SK-MEL-5 (cell line): ENCODE measurements at regions not wholly inside any gene's neighbourhood (a gene's known extent, or its start where the extent isn't known, plus 50 kb on each side); places are given as distances from the start of the nearest gene placed in this dataset.

Experiments
- DNase-seq: peaks from one replicate; pipeline ENCODE4 v3.0.0-alpha.2; 2016; ENCODE audit warnings: low read depth, low spot score
- in situ Hi-C: cut with HindIII; loops from 2 replicates; pipeline ENCODE4 v1.10.0; 2016; ENCODE audit warnings: low sequenced_read_pairs, high pct_unique_total_duplicates, low pct_unique_long_range_greater_than_20kb

GRCh38 chr3:170764017-170764416 lies 106.0 kb downstream of the RPL22L1 start:
- in situ Hi-C loops, result no loop called here

GRCh38 chr3:170762064-170762463 lies 107.9 kb downstream of the RPL22L1 start:
- in situ Hi-C loops, result no loop called here
- DNase-seq, result no peak

More at GRCh38 chr3:170764017-170764416, 106.0 kb downstream of the RPL22L1 start:
- no peak for DNase-seq

- in situ Hi-C loops, result no loop called here
Observed at GRCh38 chr3:170761103-170761502, 108.9 kb downstream of the RPL22L1 start.

GRCh38 chr3:170760174-170760526 lies 109.8 kb downstream of the RPL22L1 start:
- DNase-seq, result peak; percentile 44
- in situ Hi-C loops, result no loop called here

More at GRCh38 chr3:170761103-170761502, 108.9 kb downstream of the RPL22L1 start:
- no peak for DNase-seq

GRCh38 chr3:170759511-170760173 lies 110.4 kb downstream of the RPL22L1 start:
- in situ Hi-C loops, result no loop called here
- DNase-seq, result no peak

GRCh38 chr3:170757038-170757437 lies 113.0 kb downstream of the RPL22L1 start:
- DNase-seq, result no peak
- in situ Hi-C loops, result no loop called here

- in situ Hi-C loops, result no loop called here
- DNase-seq, result no peak
Observed at GRCh38 chr3:170754311-170754693, 115.7 kb downstream of the RPL22L1 start.

GRCh38 chr3:170753421-170754310 lies 116.3 kb downstream of the RPL22L1 start:
- in situ Hi-C loops, result no loop called here
- DNase-seq, result peak; percentile 30

- in situ Hi-C loops, result no loop called here
- peak; percentile 30 for DNase-seq
Observed at GRCh38 chr3:170752571-170753155, 117.3 kb downstream of the RPL22L1 start.

- in situ Hi-C loops, result no loop called here
- DNase-seq, result no peak
Observed at GRCh38 chr3:170751899-170752293, 118.1 kb downstream of the RPL22L1 start.

GRCh38 chr3:170751083-170751898 lies 118.7 kb downstream of the RPL22L1 start:
- in situ Hi-C loops, result no loop called here
- DNase-seq, result peak; percentile 86

GRCh38 chr3:170750478-170750830 lies 119.5 kb downstream of the RPL22L1 start:
- in situ Hi-C loops, result no loop called here
- no peak for DNase-seq

- in situ Hi-C loops, result no loop called here
Observed at GRCh38 chr3:170749765-170750477, 120.1 kb downstream of the RPL22L1 start.

GRCh38 chr3:170749185-170749584 lies 120.8 kb downstream of the RPL22L1 start:
- peak; percentile 61 for DNase-seq
- in situ Hi-C loops, result no loop called here

More at GRCh38 chr3:170749765-170750477, 120.1 kb downstream of the RPL22L1 start:
- DNase-seq, result no peak

- in situ Hi-C loops, result no loop called here
- DNase-seq, result no peak
Observed at GRCh38 chr3:170746175-170746942, 123.6 kb downstream of the RPL22L1 start.

- in situ Hi-C loops, result no loop called here
- DNase-seq, result no peak
Observed at GRCh38 chr3:170745211-170745718, 124.7 kb downstream of the RPL22L1 start.
